ENCODE measurements at regions not wholly inside any gene's neighbourhood (a gene's known extent, or its start where the extent isn't known, plus 50 kb on each side); places are given as distances from the start of the nearest gene placed in this dataset.

DNA sequence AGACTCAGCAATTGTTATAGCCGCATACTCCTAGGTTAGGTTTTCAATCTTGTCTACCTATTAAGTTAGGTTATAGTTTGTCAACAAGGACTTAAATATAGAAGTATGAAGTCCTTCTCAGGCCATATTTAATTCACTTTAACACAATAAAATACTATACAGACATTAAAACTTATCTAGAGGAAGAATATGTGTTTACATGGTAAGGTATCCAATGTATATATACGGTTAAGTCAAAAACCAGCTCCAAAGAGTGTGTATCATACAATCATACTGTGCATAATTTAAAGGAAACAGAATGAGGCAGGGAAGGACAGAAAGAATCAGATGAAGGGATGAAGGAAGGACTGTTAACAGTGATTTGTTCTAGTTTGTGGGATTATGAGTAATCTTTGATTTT lies 79.5 kb upstream of the LANCL2 start:
- DNase-seq = no peak
- no peaks in the 10 kb centered on the region for H3K4me1 Mint-ChIP-seq
- peaks cover 5% of the 10 kb centered on the region for H3K27me3 Mint-ChIP-seq
- H3K27ac Mint-ChIP-seq = no peak overlapping the region
- H3K9me3 Mint-ChIP-seq = no peaks in the 10 kb centered on the region
- no peak for ATAC-seq
- H3K4me3 Mint-ChIP-seq = no peak overlapping the region

DNA sequence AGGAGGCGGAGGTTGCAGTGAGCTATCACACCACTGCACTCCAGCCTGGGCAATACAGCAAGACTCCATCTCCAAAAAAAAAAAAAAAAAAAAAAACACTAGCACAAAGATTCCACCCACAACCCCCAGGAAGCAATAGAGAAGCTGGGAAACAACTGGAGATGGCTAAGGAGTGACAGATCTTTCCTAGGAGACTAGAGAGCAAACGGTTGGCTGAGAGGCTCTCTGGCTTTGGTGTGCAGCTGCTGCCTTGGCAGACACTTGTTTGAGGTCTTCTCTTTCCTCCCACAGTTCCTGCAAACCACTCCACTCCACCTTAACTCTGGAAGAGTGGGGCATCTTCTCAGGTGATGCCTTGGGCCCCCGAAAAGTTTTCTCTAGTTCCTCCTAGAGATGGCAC lies 78.5 kb upstream of the LANCL2 start:
- H3K27ac Mint-ChIP-seq = no peak overlapping the region
- ATAC-seq (no peak), DNase-seq (no peak)
- H3K9me3 Mint-ChIP-seq = no peaks in the 10 kb centered on the region
- peaks cover 15% of the 10 kb centered on the region for H3K27me3 Mint-ChIP-seq
- no peak overlapping the region for H3K4me3 Mint-ChIP-seq
- H3K4me1 Mint-ChIP-seq = no peaks in the 10 kb centered on the region

DNA sequence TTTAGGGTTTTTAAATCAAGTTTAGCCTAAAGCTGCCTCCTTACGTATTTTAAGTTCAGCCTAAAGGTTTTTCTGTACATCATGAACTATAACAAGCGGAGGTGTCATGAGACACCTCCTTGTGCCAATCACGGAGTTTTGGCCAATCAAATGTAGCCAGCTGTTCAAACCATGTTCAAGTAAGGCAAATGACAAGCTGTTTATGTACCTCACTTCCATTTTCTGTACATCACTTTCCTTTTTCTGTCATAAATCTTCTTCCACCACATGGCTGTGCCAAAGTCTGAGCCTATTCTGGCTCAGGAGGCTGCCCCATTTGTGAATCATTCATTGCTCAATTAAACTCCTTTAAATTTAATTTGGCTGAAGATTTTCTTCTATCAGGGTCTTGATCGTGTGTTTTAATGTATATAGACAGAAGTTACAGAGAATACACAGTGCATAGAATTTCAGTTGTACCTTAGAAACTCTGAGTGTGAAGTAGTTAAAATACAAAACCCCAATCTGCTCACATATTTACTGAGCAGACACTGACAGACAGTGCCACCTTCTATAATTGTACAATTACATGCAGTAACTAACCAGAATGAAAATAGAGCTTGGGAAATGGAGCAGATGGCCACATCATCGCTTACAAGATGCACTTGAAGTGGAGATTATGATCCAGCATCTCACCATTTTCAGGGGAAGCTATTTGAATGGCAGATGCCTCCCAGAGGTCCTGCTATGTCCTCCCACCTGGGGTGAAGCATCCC lies 76.9 kb upstream of the LANCL2 start:
- no peak overlapping the region for H3K27ac Mint-ChIP-seq
- H3K4me3 Mint-ChIP-seq = no peak overlapping the region
- H3K4me1 Mint-ChIP-seq = no peaks in the 10 kb centered on the region
- ATAC-seq (no peak), DNase-seq (no peak)
- H3K27me3 Mint-ChIP-seq = peaks cover 30% of the 10 kb centered on the region
- H3K9me3 Mint-ChIP-seq = no peaks in the 10 kb centered on the region

DNA sequence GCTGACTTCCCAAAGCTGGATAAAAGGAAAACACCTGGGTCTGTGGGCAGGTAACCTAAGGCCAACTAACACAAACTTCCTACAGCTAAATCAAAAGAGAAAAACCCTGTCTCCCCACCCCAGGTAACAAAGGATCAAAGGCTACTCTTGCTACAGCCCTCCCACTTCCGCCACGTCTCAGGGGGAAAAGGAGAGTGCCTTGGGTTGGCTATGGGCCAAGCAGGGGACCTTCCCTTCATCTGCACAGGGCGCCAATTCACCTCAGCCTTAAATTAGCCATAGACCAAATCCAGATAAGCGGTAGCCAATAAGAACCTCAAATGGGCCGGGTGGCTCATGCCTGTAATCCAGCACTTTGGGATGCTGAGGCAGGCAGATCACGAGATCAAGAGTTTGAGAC lies 69.1 kb upstream of the LANCL2 start:
- no peaks in the 10 kb centered on the region for H3K9me3 Mint-ChIP-seq
- H3K27me3 Mint-ChIP-seq = peaks cover 58% of the 10 kb centered on the region

DNA sequence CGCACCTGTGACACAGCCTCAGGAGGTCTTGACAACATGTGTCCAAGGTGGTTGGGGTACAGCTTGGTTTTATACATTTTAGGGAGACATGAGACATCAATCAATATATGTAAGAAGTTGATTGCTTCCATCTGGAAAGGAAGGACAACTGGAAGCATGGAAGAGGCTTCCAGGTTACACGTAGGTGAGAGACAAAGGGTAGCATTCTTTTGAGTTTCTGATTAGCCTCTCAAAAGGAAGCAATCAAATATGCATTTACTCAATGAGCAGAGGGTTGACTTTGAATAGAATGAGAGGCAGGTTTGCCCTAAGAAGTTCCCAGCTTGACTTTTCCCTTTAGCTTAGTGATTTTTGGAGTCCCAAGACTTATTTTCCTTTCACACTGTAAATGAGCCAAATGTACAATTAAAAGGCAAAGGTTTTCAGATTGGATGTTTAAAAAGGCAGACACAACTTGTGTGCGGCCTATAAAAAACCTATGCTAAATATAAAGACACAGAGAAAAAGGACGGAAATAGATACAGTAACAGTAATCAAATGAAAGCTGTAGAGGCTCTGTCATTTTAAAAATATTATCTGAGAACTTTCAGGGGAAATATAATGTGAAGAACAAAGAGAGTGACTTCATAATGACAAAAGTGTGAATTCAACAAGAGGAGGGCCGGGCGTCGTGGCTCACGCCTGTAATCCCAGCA lies 65.7 kb upstream of the LANCL2 start:
- H3K4me3 Mint-ChIP-seq = no peak overlapping the region
- DNase-seq (no peak), ATAC-seq (no peak)

More for the DNA sequence above, 69.1 kb upstream of the LANCL2 start:
- ATAC-seq (no peak), DNase-seq (no peak)
- Mint-ChIP-seq H3K4me1 (no peaks in the 10 kb centered on the region), H3K27ac (no peak overlapping the region), H3K4me3 (no peak overlapping the region)

DNA sequence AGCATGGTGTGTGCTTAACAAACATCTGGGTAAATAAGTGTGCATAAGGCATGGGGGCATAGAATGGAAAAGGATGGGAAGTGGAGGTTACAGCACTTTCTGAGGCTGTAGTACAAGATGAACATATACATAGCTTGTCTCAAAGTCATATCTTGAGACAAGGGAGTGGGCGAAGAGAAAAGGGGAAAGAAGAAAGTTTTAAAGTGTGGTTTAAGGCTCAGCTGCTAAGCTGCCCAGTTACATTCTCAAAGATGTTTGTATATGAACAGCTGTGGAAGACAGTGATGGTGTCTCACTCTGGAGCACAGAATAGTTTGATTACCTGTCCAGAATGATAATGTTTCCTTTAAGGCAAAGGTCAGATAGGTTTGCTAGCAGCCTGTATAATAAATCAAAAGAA lies 61.9 kb upstream of the LANCL2 start:
- H3K9me3 Mint-ChIP-seq = no peaks in the 10 kb centered on the region
- no peak overlapping the region for H3K4me3 Mint-ChIP-seq
- no peak overlapping the region for H3K27ac Mint-ChIP-seq
- peaks cover 1% of the 10 kb centered on the region for H3K4me1 Mint-ChIP-seq
- DNase-seq = no peak
- H3K27me3 Mint-ChIP-seq = peaks cover 70% of the 10 kb centered on the region
- no peak for ATAC-seq

More for the DNA sequence above, 65.7 kb upstream of the LANCL2 start:
- H3K27ac Mint-ChIP-seq = no peak overlapping the region
- H3K27me3 Mint-ChIP-seq = peaks cover 56% of the 10 kb centered on the region
- H3K9me3 Mint-ChIP-seq = no peaks in the 10 kb centered on the region
- no peaks in the 10 kb centered on the region for H3K4me1 Mint-ChIP-seq

DNA sequence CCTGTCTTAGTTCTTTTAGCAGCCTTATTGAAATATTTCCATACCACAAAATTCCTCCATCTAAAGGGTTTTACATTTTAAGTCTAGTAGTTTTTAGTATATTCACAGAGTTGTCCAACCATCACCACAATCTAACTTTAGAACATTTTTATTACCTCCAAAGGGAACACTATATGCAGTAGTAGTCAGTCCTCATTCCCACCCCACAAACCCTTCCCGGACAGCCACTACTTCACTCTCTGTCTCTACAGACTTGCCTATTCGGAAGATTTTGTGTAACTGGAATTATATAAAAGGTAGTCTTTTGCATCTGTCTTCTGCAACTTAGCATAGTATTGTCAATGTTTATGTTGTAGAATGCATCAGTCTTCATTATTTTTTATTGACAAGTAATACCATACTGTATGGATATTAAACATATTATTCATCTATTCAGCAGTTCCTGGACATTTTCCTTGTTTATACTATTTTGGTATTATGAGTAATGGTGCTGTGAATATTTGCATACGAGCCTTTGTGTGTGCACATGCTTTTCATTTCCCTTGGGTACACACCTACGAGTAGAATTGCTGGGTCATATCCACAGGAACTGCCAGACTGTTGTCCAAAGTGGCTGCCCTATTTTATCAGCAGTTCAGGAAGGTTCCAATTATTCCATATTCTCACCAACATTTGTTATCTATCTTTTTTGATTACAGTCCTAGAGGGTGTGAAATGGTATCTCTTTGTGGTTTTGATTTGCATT lies 60.9 kb upstream of the LANCL2 start:
- no peak for DNase-seq
- H3K27ac Mint-ChIP-seq = no peak overlapping the region
- no peak overlapping the region for H3K4me3 Mint-ChIP-seq
- ATAC-seq = no peak
- H3K9me3 Mint-ChIP-seq = no peaks in the 10 kb centered on the region
- peaks cover 11% of the 10 kb centered on the region for H3K4me1 Mint-ChIP-seq
- H3K27me3 Mint-ChIP-seq = peaks cover 60% of the 10 kb centered on the region

DNA sequence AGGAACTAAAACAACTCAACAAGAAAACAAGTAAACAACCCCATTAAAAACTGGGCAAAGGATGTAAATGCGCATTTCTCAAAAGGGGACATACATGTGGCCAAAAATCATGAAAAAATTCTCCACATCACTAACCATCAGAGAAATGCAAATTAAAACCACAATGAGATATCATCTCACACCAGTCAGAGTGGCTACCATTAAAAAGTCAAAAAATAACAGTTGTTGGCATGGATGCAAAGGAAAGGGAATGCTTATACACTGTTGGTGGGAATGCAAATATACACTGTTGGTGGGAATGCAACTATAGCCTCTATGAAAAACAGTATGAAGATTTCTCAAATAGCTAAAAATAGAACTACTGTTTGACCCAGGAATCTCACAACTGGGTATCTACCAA lies 60.0 kb upstream of the LANCL2 start:
- H3K27me3 Mint-ChIP-seq = peaks cover 52% of the 10 kb centered on the region

DNA sequence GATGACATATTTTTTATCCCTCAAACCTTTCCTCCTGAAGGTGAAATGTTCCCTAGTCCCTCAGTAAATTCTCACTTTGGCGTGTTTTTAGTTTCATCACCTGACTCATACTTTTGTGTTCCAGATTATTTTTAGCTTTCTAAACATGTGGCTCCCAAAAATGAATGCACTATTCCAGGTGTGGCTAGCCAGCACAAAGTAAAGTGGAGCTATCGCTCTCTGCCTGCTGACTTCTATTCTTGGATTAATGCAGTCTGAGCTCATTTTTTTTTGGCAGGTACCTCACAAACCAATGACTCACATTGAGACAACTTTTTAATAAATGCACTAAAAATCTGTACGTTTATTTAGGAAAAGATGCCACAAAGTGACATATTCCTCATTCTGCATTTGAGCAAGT lies 58.8 kb upstream of the LANCL2 start:
- Mint-ChIP-seq H3K27ac (no peak overlapping the region), H3K4me1 (peaks cover 23% of the 10 kb centered on the region), H3K9me3 (peaks cover 0 to 8% of the 10 kb centered on the region in 2 donors), H3K27me3 (peaks cover 45% of the 10 kb centered on the region), H3K4me3 (no peak overlapping the region)
- no peak for ATAC-seq
- no peak for DNase-seq

More for the DNA sequence above, 60.0 kb upstream of the LANCL2 start:
- no peak overlapping the region for H3K4me3 Mint-ChIP-seq
- peaks cover 0 to under 1% of the 10 kb centered on the region in 2 donors for H3K9me3 Mint-ChIP-seq
- ATAC-seq (no peak), DNase-seq (no peak)
- no peak overlapping the region for H3K27ac Mint-ChIP-seq
- H3K4me1 Mint-ChIP-seq = peaks cover 20% of the 10 kb centered on the region

DNA sequence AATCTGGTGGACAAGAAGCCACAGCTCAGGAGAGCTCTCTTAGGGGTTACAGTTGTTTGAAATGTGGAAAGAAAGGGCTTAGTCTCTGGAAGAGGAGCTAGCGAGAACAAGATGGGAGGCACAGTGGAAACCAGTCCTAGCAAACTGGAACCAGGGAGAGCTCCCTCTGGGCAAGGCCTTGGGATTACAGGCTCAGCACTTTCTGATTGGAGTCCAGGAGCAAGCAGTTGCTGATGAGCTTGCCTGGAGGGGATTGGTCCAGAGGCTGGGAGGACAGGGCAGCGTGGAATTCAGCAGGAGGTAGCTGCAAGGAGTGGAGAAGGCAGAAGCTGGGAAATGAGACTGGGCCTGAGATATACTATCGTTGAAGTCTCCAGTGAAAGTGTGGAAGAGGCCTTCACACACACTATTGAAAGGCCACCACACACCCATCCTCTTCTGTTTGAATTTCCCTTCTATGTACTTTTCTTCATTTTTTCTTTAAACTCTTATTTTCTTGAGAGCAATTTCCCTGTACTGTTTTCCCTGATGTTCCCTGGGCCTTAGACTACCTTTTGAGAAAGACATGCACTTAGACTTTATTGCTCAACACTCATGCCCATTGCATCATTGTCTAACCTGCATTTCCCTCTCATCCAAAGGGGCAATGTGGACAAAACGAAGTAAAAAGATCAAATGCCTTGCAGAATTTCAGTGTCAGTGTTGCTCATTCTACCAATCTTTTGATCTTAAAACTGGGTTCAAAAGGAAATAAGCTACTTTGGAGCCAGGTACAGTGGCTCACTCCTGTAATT lies 57.8 kb upstream of the LANCL2 start:
- Mint-ChIP-seq H3K4me1 (peaks cover 23% of the 10 kb centered on the region), H3K4me3 (no peak overlapping the region), H3K27ac (no peak overlapping the region), H3K27me3 (peaks cover 38% of the 10 kb centered on the region), H3K9me3 (peaks cover 0 to 8% of the 10 kb centered on the region in 2 donors)
- ATAC-seq (no peak), DNase-seq (no peak)

DNA sequence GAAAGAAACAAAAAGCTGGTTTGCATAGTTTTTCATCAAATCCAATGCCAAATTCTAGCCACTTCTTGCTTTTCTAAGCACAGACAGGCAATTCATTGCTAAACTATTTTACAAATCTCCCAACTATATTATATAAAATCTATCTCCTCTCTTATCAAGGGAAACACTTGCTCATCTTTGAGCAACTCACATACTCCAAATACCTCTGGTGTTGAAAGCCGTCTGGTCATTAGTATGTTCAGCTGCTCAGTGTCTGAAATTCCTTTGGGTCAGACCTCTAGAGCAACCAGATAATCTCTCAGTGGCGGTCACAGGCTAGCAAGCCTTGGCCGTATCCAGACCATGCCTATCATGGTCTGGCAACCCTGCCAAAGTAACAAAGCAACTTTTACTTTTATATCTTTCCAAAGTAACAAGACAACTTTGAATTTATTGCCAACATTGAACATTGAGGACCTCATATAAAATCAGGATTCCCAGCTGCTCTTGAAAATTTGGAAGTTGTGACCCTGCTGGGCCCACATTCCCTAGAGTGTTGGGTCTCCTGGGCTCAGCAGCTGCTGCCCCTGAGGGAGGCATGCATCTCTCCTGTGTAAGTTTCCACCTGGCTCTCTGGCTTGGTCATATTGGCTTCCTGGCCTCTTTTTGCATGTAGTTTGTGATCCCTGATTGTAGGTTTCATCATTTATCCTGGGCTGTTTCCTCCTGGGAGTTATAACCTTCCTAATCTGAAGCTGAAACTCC lies 56.8 kb upstream of the LANCL2 start:
- Mint-ChIP-seq H3K4me3 (peak overlapping the region; percentile 18 to 41), H3K27ac (peak overlapping the region in 1 of 2 donors; percentile 31), H3K4me1 (peaks cover 23% of the 10 kb centered on the region), H3K27me3 (peaks cover 28% of the 10 kb centered on the region), H3K9me3 (peaks cover 0 to 8% of the 10 kb centered on the region in 2 donors)
- DNase-seq (no peak), ATAC-seq (peak; percentile 2)

DNA sequence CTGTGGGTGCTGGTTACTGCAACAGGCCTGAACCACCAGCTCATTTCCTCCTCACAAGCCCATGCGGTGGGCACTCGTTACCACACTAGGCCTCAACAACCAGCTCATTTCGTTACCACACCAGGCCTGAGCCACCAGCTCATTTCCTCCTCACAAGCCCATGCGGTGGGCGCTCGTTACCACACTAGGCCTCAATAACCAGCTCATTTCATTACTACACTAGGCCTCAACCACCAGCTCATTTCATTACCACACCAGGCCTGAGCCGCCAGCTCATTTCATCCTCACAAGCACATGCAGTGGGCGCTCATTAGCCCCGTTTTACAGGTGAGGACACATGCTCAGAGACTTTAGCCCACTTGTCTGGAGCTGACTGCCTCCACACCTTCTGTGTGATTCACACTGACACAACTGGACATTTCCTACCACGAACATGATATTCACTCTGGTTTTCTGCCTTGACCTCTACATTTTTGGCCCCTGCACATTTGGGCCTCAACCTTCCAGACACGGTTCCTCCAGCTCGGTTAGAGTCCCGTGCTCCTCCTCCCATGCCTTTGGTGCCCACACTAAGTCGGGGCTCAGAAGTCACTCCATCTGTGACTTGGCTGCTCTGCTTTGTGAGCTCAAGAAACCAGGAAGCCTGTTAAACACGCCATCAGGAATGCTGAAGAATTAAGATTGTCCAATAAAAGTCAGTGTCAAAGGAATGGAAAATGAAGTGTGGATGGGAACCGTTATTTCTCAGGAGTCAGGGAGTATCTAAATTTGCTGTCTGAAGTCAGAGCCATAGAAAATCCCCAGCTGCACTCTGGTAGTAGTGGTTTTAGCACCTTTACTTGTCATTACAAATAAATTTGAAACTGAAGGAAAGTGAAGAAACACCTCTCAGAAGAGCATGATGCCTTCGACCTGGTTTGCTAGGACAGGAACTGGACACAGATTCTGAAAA lies 55.8 kb upstream of the LANCL2 start:
- Mint-ChIP-seq H3K9me3 (peaks cover 0 to 8% of the 10 kb centered on the region in 2 donors), H3K27ac (peak overlapping the region; percentile 51 to 76), H3K4me3 (peak overlapping the region; percentile 19 to 41), H3K27me3 (peaks cover 19% of the 10 kb centered on the region), H3K4me1 (peaks cover 23% of the 10 kb centered on the region)
- peak; percentile 54 to 90 for DNase-seq
- peak; percentile 95 for ATAC-seq

DNA sequence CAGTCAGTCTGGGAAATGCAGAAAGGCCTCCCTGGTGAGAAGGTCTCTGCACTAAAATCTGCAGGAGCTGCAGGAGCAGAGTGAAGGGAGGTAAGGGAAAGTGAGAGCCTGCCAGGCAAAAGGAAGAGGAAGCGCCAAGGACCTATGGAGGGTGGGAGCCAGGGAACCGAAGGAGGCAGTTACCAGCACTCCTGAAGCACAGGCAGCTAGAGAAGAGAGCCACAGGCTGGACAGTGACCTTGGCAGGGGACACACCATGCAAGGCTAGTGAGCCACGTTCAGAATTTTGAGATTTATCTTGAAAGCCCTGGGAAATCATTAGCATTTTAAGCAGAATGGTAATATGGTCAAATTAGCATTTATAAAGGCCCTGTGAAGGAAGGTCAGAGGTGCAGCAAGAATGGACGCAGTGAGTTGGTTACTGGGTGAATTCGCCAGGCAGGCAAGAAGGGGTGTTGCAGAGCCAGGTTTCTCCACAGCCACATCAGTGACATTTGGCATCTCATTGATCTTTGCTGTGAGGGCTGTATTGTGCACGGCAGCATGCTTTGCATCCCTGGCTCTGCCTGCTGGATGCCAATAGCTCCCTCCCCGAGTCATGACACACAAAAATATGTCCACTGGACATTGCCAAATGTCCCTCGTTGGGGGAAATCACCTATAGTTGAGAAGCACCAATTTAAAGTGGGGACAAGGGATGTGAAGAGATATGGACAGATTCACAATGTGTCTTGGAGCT lies 54.7 kb upstream of the LANCL2 start:
- Mint-ChIP-seq H3K27ac (peak overlapping the region in 1 of 2 donors; percentile 73), H3K9me3 (peaks cover 0 to 8% of the 10 kb centered on the region in 2 donors), H3K4me1 (peaks cover 23% of the 10 kb centered on the region), H3K27me3 (peaks cover 12% of the 10 kb centered on the region), H3K4me3 (no peak overlapping the region)
- DNase-seq (no peak), ATAC-seq (no peak)
